GM06990 (cell line): ENCODE measurements at regions not wholly inside any gene's neighbourhood (a gene's known extent, or its start where the extent isn't known, plus 50 kb on each side); places are given as distances from the start of the nearest gene placed in this dataset.
"Not testable (repeated sequence)": the region's sequence is repeated elsewhere in the genome, so short reads cannot be mapped to it uniquely, and the experiment has no call there.

Experiments
- DNase-seq: peaks from one replicate; pipeline ENCODE4 v3.0.0-alpha.2; 2011; ENCODE audit not compliant: insufficient read length; ENCODE audit errors: extremely low read depth
- H3K27me3 ChIP-seq: replicated peaks from 2 replicates; pipeline ENCODE4 v1.6.0; 2011; ENCODE audit warnings: low read length; ENCODE audit not compliant: control insufficient read depth, insufficient read depth
- H3K36me3 ChIP-seq: 2 replicates; pipeline ENCODE4 v1.5.1; 2011; ENCODE audit warnings: low read length; ENCODE audit not compliant: control insufficient read depth, insufficient read depth
- H3K4me3 ChIP-seq: replicated peaks from 2 replicates; pipeline ENCODE4 v1.5.1; 2011; ENCODE audit warnings: low read depth, mild to moderate bottlenecking, control low read depth, low read length
- CTCF ChIP-seq: IDR thresholded peaks from 2 replicates; pipeline ENCODE4 v1.5.1; 2011; ENCODE audit warnings: low read length, control low read depth, mild to moderate bottlenecking, inconsistent platforms; ENCODE audit not compliant: insufficient read depth, poor library complexity, severe bottlenecking

- no peaks in the 10 kb centered on the region for H3K27me3 ChIP-seq
- no peaks in the 10 kb centered on the region for H3K36me3 ChIP-seq
- no peak overlapping the region for H3K4me3 ChIP-seq
- no peak for TF ChIP-seq CTCF
- DNase-seq, result no peak
Observed at GRCh38 chrX:44667771-44668170, 125.1 kb upstream of the FUNDC1 start.

- H3K27me3 ChIP-seq, H3K4me3 ChIP-seq, DNase-seq, H3K36me3 ChIP-seq: not testable (repeated sequence)
Observed at GRCh38 chrX:44657718-44658246, 115.1 kb upstream of the FUNDC1 start.

- Histone ChIP-seq H3K36me3 (no peaks in the 10 kb centered on the region), H3K27me3 (no peaks in the 10 kb centered on the region), H3K4me3 (no peak overlapping the region)
- no peak for TF ChIP-seq CTCF
- DNase-seq, result no peak
Observed at GRCh38 chrX:44651358-44651757, 108.7 kb upstream of the FUNDC1 start.

- no peaks in the 10 kb centered on the region for H3K27me3 ChIP-seq
- H3K36me3 ChIP-seq, result no peaks in the 10 kb centered on the region
- H3K4me3 ChIP-seq, result no peak overlapping the region
- no peak for TF ChIP-seq CTCF
- no peak for DNase-seq
Observed at GRCh38 chrX:44643723-44644122, 101.1 kb upstream of the FUNDC1 start.

- Histone ChIP-seq H3K36me3 (no peaks in the 10 kb centered on the region), H3K27me3 (no peaks in the 10 kb centered on the region), H3K4me3 (no peak overlapping the region)
- no peak for TF ChIP-seq CTCF
- DNase-seq, result no peak
Observed at GRCh38 chrX:44637282-44637681, 94.6 kb upstream of the FUNDC1 start.

- Histone ChIP-seq H3K36me3 (no peaks in the 10 kb centered on the region), H3K4me3 (no peak overlapping the region), H3K27me3 (no peaks in the 10 kb centered on the region)
- no peak for DNase-seq
- TF ChIP-seq CTCF, result no peak
Observed at GRCh38 chrX:44621078-44621477, 78.4 kb upstream of the FUNDC1 start.
